Fibroblast of skin of right biceps (primary cell): ENCODE measurements at regions not wholly inside any gene's neighbourhood (a gene's known extent, or its start where the extent isn't known, plus 50 kb on each side); places are given as distances from the start of the nearest gene placed in this dataset.
"Not testable (repeated sequence)": the region's sequence is repeated elsewhere in the genome, so short reads cannot be mapped to it uniquely, and the experiment has no call there.

Experiments
- DNase-seq: peaks from one replicate; pipeline ENCODE4 v3.0.0-alpha.2; 2013

DNA sequence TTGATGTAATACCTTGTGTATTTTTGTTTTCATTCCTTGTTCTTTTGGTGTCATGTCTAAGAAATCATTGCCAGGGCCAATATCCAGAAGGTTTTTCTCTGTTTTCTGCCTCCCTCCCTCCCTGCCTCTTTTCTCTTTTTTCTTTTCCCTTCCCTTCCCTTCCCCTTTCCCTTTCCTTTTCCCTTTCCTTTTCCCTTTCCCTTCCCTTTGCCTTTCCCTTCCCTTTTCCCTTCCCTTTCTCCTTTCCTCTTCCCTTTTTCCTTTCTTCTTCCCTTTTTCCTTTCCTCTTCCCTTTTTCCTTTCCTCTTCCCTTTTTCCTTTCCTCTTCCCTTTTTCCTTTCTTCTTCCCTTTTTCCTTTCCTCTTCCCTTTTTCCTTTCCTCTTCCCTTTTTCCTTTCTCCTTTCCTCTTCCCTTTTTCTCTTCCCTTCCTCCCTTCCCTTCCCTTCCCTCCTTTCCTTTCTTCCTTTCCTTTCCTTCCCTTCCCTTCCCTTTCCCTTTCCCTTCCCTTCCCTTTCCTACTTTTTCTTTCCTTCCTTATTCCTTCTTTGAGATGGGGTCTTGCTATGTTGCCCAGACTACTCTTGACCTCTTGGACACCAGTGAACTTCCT lies 646.1 kb downstream of the RAPGEF2 start:
- DNase-seq, result no peak

- no peak for DNase-seq
These were observed 654.6 kb downstream of the RAPGEF2 start for GRCh38 chr4:159757499-159757898.

DNA sequence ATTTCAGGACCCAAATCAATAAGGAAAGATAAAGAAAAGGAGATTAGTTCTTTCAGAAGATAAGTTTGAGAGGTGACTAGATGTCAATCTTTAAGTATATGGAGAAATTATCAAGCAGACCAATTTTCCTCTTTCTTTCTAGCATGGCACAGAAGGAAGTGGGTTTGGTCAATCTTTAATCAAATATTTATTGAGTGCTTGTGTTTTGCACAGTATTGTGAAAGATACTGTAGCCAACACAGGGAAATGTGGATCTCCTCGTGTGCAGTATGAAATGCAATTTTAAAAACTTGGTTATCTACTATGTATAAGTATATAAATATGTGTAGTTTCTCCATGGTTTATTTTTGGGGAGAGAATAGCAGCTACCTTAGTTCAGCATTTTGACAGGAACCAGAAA lies 655.2 kb downstream of the RAPGEF2 start:
- DNase-seq, result no peak

- DNase-seq, result no peak
These were observed 659.8 kb downstream of the RAPGEF2 start for GRCh38 chr4:159762672-159763071.

DNA sequence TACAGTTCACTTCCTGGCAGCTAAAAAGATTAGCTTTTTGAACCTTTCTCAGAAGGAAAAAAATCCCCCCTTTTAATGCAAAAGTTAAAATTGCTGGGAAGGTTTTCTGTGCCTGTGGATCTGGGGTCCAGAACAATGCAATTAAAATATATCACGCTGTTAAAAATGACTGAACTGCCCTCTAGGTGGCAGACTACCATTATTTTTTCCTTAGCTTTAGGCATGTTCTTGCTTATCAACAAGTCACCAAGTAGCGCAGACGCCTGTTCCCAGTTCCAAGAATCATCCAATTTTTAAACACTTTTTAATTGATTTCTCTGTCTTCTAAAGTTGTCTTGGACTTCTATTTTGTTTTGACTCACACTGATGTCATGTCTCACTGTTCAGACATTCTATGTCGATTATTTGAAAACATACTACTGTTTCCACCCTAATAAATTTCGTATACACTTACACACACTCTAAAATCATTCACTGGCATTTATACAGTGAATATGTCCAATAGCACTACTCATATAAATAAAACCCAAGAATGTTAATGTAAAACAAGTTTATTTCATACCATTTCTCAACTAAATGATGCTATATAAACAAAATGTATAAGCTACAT lies 661.6 kb downstream of the RAPGEF2 start:
- peak; percentile 76 for DNase-seq

- DNase-seq, result peak; percentile 82
These were observed 662.5 kb downstream of the RAPGEF2 start for GRCh38 chr4:159765382-159765781.

DNA sequence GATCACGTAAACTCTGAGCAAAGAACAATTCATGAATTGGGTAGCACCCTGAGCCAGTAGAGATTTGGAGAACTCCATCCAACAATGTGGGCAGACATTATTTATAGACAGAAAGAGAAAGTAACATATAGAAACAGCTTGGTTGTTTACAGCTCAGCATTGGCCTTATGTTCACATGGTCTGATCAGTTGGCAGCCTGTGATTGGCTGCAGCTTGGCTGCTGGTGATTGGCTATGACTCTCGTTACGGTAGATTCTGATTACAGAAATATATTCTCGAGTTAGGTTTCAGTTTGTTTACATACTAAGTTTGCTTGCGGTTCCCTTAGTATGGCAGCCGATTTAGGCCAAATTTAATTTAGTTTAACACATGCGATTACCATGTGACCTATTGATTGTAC lies 663.4 kb downstream of the RAPGEF2 start:
- DNase-seq, result no peak

GRCh38 chr4:159767406-159767805 lies 664.5 kb downstream of the RAPGEF2 start:
- DNase-seq, result peak; percentile 61

GRCh38 chr4:159768016-159768415 lies 665.1 kb downstream of the RAPGEF2 start:
- peak; percentile 78 for DNase-seq

DNA sequence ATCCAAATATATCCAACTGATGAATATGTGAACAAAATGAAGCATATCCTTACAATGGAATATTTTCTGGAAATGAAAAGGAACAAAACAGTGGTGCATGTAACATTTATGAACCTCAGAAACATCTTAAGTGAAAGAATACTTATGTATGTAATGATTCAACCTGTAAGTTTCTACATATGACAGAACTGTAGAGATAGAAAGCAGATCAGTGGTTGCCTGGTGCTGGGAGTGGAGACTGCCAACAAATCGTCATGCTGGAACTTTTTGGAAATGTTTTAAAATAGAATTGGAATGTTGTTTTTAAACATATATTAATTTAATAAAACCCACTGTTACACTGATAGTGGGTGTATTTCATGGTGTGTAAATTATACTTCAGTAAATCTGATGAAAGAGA lies 667.5 kb downstream of the RAPGEF2 start:
- DNase-seq, result peak; percentile 1

DNA sequence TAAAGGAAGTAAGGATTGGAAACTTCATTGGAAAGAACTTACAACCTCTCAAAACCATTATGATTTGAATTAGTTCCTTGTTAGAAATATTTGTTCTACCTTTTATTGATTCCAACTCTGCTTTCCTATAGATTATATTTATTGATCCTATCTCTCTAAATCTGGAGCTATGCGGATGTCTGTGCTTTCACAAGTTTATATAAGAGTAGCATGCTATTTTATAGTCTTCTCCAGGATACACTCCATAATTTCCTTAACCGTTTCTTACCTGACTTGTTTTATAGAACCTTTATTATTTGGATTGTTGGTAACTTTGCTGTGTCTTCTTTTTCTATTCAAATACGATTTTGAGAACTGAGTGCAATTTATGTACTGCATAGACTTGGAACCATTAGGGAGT lies 668.1 kb downstream of the RAPGEF2 start:
- DNase-seq, result no peak

DNA sequence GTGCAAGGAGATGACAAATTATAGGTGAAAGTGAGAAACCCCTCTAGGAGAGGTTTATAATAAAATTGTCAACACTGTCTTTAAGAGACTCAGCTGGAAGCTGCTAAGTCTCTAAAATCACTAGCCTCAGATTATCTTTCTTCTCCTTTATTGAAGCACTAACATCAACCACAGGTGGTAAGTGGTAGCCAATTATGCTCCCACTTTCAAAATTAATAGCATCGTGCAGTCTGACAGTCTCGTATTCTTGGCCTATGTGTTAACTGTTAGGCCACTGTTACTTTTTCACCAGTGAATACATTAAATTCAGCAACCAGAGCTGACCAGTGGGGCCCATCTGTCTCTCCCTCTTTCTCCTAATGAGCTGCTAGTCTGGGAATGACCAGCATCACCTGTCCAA lies 674.1 kb downstream of the RAPGEF2 start:
- DNase-seq, result no peak

GRCh38 chr4:159777689-159778088 lies 674.8 kb downstream of the RAPGEF2 start:
- no peak for DNase-seq

DNA sequence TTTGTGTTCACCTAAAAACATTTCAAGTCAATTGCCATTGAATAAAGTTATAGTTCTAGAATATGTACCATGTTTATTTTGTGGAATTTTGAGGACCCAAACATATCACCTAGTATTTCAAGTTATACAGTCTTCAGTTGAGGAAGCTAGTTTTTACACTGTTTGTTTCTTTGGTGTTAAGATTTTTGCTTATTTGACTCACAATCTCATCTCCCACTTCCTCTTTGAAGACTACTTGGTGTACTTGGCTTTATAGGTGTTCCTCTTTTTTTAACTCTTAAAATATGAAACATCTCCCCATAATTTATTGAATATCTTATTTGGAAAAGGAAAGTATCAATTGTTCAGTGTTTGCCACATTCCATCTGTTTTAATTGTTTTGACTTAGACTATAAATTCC lies 675.4 kb downstream of the RAPGEF2 start:
- DNase-seq, result no peak

- DNase-seq, result no peak
These were observed 676.8 kb downstream of the RAPGEF2 start for GRCh38 chr4:159779716-159780115.

GRCh38 chr4:159780196-159780922 lies 677.5 kb downstream of the RAPGEF2 start:
- DNase-seq, result no peak

GRCh38 chr4:159787901-159788300 lies 685.0 kb downstream of the RAPGEF2 start:
- DNase-seq, result peak; percentile 33

DNA sequence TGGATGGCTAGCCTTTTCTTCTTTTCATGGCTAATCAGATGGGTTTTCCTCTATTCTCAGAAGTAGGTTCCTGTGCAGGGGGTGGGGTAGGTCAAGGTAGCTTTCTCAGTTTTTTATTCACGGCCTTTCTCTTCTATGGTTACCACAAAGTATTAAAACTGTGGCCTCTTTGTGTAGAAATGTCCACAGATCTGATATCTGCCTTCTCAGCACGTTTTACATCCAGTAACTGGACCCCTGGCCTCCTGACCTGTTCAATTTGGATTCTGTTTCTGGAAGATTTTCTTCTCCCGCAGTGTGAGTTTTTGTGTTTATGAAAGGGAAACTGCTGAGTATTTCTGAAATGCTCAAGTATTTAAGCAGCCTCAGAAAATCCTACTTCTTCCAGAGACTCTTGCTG lies 688.5 kb downstream of the RAPGEF2 start:
- no peak for DNase-seq

DNA sequence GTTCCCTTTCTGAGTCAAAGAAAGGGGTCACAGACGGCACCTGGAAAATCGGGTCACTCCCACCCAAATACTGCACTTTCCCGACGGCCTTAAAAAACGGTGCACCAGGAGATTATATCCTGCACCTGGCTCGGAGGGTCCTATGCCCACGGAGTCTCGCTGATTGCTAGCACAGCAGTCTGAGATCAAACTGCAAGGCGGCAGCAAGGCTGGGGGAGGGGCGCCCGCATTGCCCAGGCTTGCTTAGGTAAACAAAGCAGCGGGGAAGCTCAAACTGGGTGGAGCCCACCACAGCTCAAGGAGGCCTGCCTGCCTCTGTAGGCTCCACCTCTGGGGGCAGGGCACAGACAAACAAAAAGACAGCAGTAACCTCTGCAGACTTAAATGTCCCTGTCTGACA lies 701.7 kb downstream of the RAPGEF2 start:
- not testable (repeated sequence) for DNase-seq

DNA sequence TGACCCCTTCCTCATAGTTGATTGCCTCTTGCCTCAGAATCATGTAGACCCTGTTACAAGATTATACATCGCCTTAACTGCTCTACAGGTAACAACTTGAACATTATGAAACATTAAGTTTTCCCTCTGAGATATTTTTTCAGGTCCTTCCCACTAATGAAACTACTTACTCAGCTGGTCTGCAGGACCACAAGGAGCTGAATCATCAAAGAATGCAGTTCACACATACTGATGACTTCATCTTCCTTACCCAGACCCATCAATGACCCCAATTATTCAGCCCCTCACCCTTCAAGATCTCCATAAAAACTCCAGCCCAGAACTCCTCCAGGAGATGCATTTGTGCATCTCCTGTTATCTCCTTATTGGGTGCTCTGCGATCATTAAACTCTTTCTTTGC lies 720.9 kb downstream of the RAPGEF2 start:
- peak; percentile 67 for DNase-seq

DNA sequence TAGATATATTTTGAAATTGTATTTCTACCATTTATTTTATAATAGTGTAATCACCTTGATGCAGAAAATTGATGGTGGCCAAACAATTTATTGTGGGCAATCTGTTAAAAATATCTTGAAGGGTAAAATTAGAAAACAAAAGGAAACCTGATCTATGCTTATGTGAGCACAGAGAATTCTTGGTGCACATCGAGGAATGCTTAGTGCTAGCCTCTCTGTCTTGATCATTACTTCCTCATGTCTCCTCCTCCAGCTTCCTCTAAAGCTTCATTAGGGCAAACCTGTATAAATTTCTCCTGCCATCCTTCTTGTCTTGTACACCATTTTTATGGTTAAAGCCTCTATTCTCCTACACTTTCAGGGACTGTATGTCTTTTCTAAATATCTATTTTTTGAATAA lies 725.8 kb downstream of the RAPGEF2 start:
- DNase-seq, result no peak

GRCh38 chr4:159829184-159829583 lies 726.3 kb downstream of the RAPGEF2 start:
- no peak for DNase-seq

GRCh38 chr4:159837071-159837470 lies 734.2 kb downstream of the RAPGEF2 start:
- no peak for DNase-seq

DNA sequence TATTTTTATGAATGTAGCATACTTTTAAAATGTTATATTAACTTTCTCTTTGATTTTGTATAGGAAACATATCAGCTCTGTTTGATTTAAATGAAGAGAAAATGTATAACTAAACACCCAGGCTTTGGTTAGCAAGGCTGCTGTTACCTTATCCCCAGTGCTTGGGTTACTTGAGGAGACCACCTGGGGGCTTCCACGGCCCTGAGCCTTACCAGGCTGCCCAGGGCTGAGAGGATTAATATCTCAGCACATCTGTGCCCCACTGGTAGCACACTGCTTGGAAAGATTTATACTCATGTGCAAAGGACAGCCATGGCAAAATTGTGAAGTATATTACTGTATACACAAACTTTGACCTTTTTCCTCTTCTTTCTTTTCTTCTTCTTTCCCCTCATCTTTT lies 752.9 kb downstream of the RAPGEF2 start:
- no peak for DNase-seq
